Gastroesophageal sphincter (tissue), 3 donors: ENCODE measurements at regions not wholly inside any gene's neighbourhood (a gene's known extent, or its start where the extent isn't known, plus 50 kb on each side); places are given as distances from the start of the nearest gene placed in this dataset.

Source experiments
- POLR2A ChIP-seq, 2 donors: fragments of 450-650 bp; IDR thresholded peaks; one replicate each; pipeline ENCODE4 v1.6.1; 2017; ENCODE audit warnings: antibody characterized with exemption in 2 of 2, mild to moderate bottlenecking in 2 of 2, moderate library complexity in 1 of 2
- TF ChIP-seq, protein P1 (sequence below), 4 experiments: fragments of 200-600 bp in 2 of 4; fragments of 450-650 bp in 2 of 4; sonication (generic) in 1 of 4; IDR thresholded peaks; one replicate each; pipeline ENCODE4 v1.5.1; 2017 to 2019; ENCODE audit warnings: antibody characterized with exemption in 4 of 4, mild to moderate bottlenecking in 2 of 4, moderate library complexity in 2 of 4

DNA sequence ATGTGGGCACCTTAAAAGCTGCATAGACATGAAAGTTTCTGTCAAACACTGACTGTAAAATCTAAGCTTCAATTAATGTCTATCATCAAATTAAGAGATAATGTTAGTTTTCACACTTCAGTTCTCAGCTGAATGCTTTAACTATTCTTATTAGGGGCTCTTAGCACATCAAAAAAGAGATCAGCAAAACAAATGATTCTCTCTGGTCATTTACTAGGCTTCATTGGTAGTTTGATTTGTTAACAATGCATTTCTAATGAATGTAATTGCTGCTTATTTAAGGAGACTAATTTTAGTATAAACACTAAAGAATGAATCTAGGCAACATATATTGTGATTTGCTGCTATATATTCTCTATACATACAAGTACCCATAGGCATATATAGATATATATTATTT, 1182.0 kb downstream of the MAT2B start:
- TF ChIP-seq POLR2A (IDR thresholded peaks at IDR 0.05): no peak
- TF ChIP-seq, protein P1, sequence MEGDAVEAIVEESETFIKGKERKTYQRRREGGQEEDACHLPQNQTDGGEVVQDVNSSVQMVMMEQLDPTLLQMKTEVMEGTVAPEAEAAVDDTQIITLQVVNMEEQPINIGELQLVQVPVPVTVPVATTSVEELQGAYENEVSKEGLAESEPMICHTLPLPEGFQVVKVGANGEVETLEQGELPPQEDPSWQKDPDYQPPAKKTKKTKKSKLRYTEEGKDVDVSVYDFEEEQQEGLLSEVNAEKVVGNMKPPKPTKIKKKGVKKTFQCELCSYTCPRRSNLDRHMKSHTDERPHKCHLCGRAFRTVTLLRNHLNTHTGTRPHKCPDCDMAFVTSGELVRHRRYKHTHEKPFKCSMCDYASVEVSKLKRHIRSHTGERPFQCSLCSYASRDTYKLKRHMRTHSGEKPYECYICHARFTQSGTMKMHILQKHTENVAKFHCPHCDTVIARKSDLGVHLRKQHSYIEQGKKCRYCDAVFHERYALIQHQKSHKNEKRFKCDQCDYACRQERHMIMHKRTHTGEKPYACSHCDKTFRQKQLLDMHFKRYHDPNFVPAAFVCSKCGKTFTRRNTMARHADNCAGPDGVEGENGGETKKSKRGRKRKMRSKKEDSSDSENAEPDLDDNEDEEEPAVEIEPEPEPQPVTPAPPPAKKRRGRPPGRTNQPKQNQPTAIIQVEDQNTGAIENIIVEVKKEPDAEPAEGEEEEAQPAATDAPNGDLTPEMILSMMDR (IDR thresholded peaks at IDR 0.05): no peak
